Fibroblast of mammary gland (primary cell): ENCODE measurements at regions not wholly inside any gene's neighbourhood (a gene's known extent, or its start where the extent isn't known, plus 50 kb on each side); places are given as distances from the start of the nearest gene placed in this dataset.

Experiments
- DNase-seq: peaks from one replicate; pipeline ENCODE4 v3.0.0-alpha.2; 2010; ENCODE audit warnings: low read depth
- H3K4me3 ChIP-seq: 2 replicates; pipeline ENCODE4 v1.5.1; 2011; ENCODE audit warnings: low read depth, mild to moderate bottlenecking, low read length, moderate library complexity; ENCODE audit not compliant: control insufficient read depth
- CTCF ChIP-seq: conservative IDR thresholded peaks from 2 replicates; pipeline ENCODE4 v1.5.1; 2011; ENCODE audit warnings: low read depth, low read length, inconsistent platforms; ENCODE audit not compliant: control insufficient read depth, insufficient read depth

GRCh38 chr5:67674159-67674655, 477.6 kb upstream of the CD180 start:
- TF ChIP-seq CTCF, result no peak
- no peak for DNase-seq
- H3K4me3 ChIP-seq, result no peak overlapping the region

GRCh38 chr5:67673618-67674017, 477.0 kb upstream of the CD180 start:
- no peak for DNase-seq
- TF ChIP-seq CTCF, result no peak
- no peak overlapping the region for H3K4me3 ChIP-seq

GRCh38 chr5:67673180-67673579, 476.6 kb upstream of the CD180 start:
- no peak for DNase-seq
- no peak overlapping the region for H3K4me3 ChIP-seq
- TF ChIP-seq CTCF, result no peak

- DNase-seq, result peak; percentile 52
- TF ChIP-seq CTCF, result no peak
- no peak overlapping the region for H3K4me3 ChIP-seq
Observed at GRCh38 chr5:67672636-67673035, 476.0 kb upstream of the CD180 start.

GRCh38 chr5:67669916-67670315, 473.3 kb upstream of the CD180 start:
- no peak for DNase-seq
- no peak for TF ChIP-seq CTCF
- no peak overlapping the region for H3K4me3 ChIP-seq

GRCh38 chr5:67660149-67660548, 463.6 kb upstream of the CD180 start:
- no peak overlapping the region for H3K4me3 ChIP-seq
- TF ChIP-seq CTCF, result no peak
- DNase-seq, result no peak

- peak; percentile 38 for DNase-seq
- TF ChIP-seq CTCF, result no peak
- H3K4me3 ChIP-seq, result no peak overlapping the region
Observed at GRCh38 chr5:67659288-67659687, 462.7 kb upstream of the CD180 start.
